ENCODE measurements at regions not wholly inside any gene's neighbourhood (a gene's known extent, or its start where the extent isn't known, plus 50 kb on each side); places are given as distances from the start of the nearest gene placed in this dataset.

DNA sequence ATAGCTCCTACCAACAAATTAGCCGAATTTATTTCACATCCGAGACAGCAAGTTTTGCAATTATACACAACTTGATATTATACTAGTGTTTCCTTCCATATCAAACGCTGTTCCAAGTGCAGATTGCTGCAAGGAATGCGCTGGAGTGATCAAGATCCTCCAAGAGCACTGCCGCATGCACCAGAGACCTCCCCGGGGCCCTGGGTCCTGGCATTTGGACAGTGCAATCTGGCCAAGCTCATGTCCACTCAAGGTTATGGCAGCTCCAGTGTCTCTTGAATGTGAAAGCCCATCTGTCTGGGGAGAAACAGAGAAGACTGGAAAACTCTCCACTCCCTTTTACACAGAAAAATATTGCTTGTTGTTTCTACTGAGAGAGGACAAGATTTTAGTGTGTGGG, 111.9 kb downstream of the HSPH1 start:
- TF ChIP-seq CTCF (conservative IDR thresholded peaks at IDR 0.05): no peak
- Mint-ChIP-seq H3K36me3 (ENCODE audit: low read depth) (no peaks in the 10 kb centered on the region), H3K9me3 (no peaks in the 10 kb centered on the region), H3K27me3 (ENCODE audit: low read depth) (no peaks in the 10 kb centered on the region), H3K27ac (ENCODE audit: unreplicated experiment) (no peak overlapping the region), H3K4me3 (no peak overlapping the region), H3K4me1 (peaks cover 10% of the 10 kb centered on the region)
- DNase-seq (ENCODE audit: low read depth, low spot score): no peak

GRCh38 chr13:31049083-31049482, 112.6 kb downstream of the HSPH1 start:
- no peak for TF ChIP-seq CTCF (conservative IDR thresholded peaks at IDR 0.05)
- Mint-ChIP-seq H3K9me3 (no peaks in the 10 kb centered on the region), H3K4me3 (no peak overlapping the region), H3K4me1 (peaks cover 14% of the 10 kb centered on the region), H3K36me3 (ENCODE audit: low read depth) (no peaks in the 10 kb centered on the region), H3K27ac (ENCODE audit: unreplicated experiment) (no peak overlapping the region), H3K27me3 (ENCODE audit: low read depth) (no peaks in the 10 kb centered on the region)
- DNase-seq (ENCODE audit: low read depth, low spot score): no peak

- DNase-seq (ENCODE audit: low read depth, low spot score): no peak
- TF ChIP-seq CTCF (conservative IDR thresholded peaks at IDR 0.05): no peak
- Mint-ChIP-seq H3K9me3 (no peaks in the 10 kb centered on the region), H3K4me1 (peaks cover 14% of the 10 kb centered on the region), H3K27me3 (ENCODE audit: low read depth) (no peaks in the 10 kb centered on the region), H3K27ac (ENCODE audit: unreplicated experiment) (no peak overlapping the region), H3K36me3 (ENCODE audit: low read depth) (no peaks in the 10 kb centered on the region), H3K4me3 (no peak overlapping the region)
These were observed 113.2 kb downstream of the HSPH1 start for GRCh38 chr13:31048521-31048920.

DNA sequence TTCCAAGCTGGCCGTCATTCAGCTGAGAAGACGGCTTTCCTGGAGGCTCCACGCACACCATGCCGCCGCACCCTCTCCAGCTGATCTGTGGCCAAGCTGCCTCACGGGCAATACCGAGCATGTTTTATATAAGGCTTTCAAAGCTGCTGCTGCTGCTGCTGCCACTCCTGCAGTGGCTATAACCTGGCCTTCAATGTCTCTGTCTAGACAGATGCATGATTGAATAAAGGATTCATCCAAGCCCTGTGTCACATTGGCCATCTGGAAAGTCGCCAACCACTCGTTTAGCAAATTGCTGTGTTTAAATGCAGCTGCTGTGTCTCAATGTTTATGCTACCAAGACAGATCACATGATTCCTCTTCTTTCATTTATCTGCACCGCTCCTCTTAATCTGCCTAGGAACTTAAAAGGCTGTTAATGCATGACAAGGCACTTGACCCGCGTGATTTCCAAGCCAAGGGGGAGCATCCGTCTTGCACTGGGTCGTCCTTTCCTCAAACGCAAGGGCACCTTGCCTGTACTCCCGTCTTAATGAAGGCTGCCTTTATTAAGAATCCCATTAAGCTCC, 114.3 kb downstream of the TEX26 start:
- Mint-ChIP-seq H3K36me3 (ENCODE audit: low read depth) (no peaks in the 10 kb centered on the region), H3K4me3 (no peak overlapping the region), H3K4me1 (peaks cover 14% of the 10 kb centered on the region), H3K9me3 (no peaks in the 10 kb centered on the region), H3K27me3 (ENCODE audit: low read depth) (no peaks in the 10 kb centered on the region), H3K27ac (ENCODE audit: unreplicated experiment) (no peak overlapping the region)
- no peak for DNase-seq (ENCODE audit: low read depth, low spot score)
- TF ChIP-seq CTCF (conservative IDR thresholded peaks at IDR 0.05): no peak

GRCh38 chr13:31045286-31046081, 113.0 kb downstream of the TEX26 start:
- H3K4me3 Mint-ChIP-seq: no peak overlapping the region
- H3K36me3 Mint-ChIP-seq (ENCODE audit: low read depth): no peaks in the 10 kb centered on the region
- DNase-seq (ENCODE audit: low read depth, low spot score): no peak
- no peak for TF ChIP-seq CTCF (conservative IDR thresholded peaks at IDR 0.05)
- H3K27ac Mint-ChIP-seq (ENCODE audit: unreplicated experiment): no peak overlapping the region
- no peaks in the 10 kb centered on the region for H3K27me3 Mint-ChIP-seq (ENCODE audit: low read depth)
- peaks cover 10% of the 10 kb centered on the region for H3K4me1 Mint-ChIP-seq
- no peaks in the 10 kb centered on the region for H3K9me3 Mint-ChIP-seq
